ENCODE measurements at regions not wholly inside any gene's neighbourhood (a gene's known extent, or its start where the extent isn't known, plus 50 kb on each side); places are given as distances from the start of the nearest gene placed in this dataset.

- no peak overlapping the region for H2AFZ ChIP-seq
- Mint-ChIP-seq H3K4me1 (peaks cover 15% of the 10 kb centered on the region), H3K4me3 (no peak overlapping the region), H3K36me3 (ENCODE audit: low read depth) (no peaks in the 10 kb centered on the region), H3K27ac (no peak overlapping the region), H3K9me3 (peaks cover 9% of the 10 kb centered on the region; the same call in 2 of the 3 replicates), H3K27me3 (ENCODE audit: insufficient read depth, low read depth, poor library complexity) (peaks cover 1% of the 10 kb centered on the region)
- no peak overlapping the region for H3K4me3 ChIP-seq
- peaks cover 10% of the 10 kb centered on the region for H3K4me1 ChIP-seq (ENCODE audit: insufficient read depth)
- no peaks in the 10 kb centered on the region for H3K9me2 ChIP-seq (ENCODE audit: insufficient read depth)
- no peak overlapping the region for H3K4me2 ChIP-seq
- no peaks in the 10 kb centered on the region for H4K20me1 ChIP-seq (replicated peaks; ENCODE audit: insufficient read depth)
- DNase-seq (ENCODE audit: low spot score) (no peak), ATAC-seq (no peak)
- no peaks in the 10 kb centered on the region for H3K36me3 ChIP-seq (ENCODE audit: insufficient read depth)
- no peaks in the 10 kb centered on the region for H3F3A ChIP-seq (replicated peaks; ENCODE audit: low read depth)
- H3K79me2 ChIP-seq (replicated peaks; ENCODE audit: insufficient read depth): no peaks in the 10 kb centered on the region
- H3K27ac ChIP-seq (ENCODE audit: low read depth): no peak overlapping the region
- no peaks in the 10 kb centered on the region for H3K27me3 ChIP-seq (ENCODE audit: insufficient read depth)
- TF ChIP-seq REST (IDR thresholded peaks at IDR 0.05; ENCODE audit: unreplicated experiment): no peak
Observed at GRCh38 chr16:47892999-47893398, 262.8 kb downstream of the ABCC12 start.

- no peaks in the 10 kb centered on the region for H4K20me1 ChIP-seq (replicated peaks; ENCODE audit: insufficient read depth)
- Mint-ChIP-seq H3K36me3 (ENCODE audit: low read depth) (no peaks in the 10 kb centered on the region), H3K27me3 (ENCODE audit: insufficient read depth, low read depth, poor library complexity) (peaks cover 1% of the 10 kb centered on the region), H3K4me3 (no peak overlapping the region), H3K4me1 (peaks cover 44% of the 10 kb centered on the region), H3K9me3 (0 out of 3 replicates have a peak, but pooled peaks cover 3% of the 10 kb centered on the region), H3K27ac (no peak overlapping the region; the same call in 1 of the 2 replicates)
- H3K4me1 ChIP-seq (ENCODE audit: insufficient read depth): peaks cover 47% of the 10 kb centered on the region
- TF ChIP-seq JUNB (IDR thresholded peaks at IDR 0.05; ENCODE audit: unreplicated experiment) (no peak), EZH2 (IDR thresholded peaks at IDR 0.05; ENCODE audit: low read depth, unreplicated experiment) (no peak), ETS1 (IDR thresholded peaks at IDR 0.05) (no peak), CTCF (conservative IDR thresholded peaks at IDR 0.05; ENCODE audit: low read depth in 2 of 2) (no peak)
- H3K27me3 ChIP-seq (ENCODE audit: insufficient read depth): no peaks in the 10 kb centered on the region
- H3F3A ChIP-seq (replicated peaks; ENCODE audit: low read depth): no peaks in the 10 kb centered on the region
- no peaks in the 10 kb centered on the region for H3K36me3 ChIP-seq (ENCODE audit: insufficient read depth)
- no peak overlapping the region for H3K4me2 ChIP-seq
- H2AFZ ChIP-seq: peak overlapping the region; percentile 36; the same call in 1 of the 2 replicates
- ATAC-seq: no peak
- no peaks in the 10 kb centered on the region for H3K79me2 ChIP-seq (replicated peaks; ENCODE audit: insufficient read depth)
- H3K27ac ChIP-seq (ENCODE audit: low read depth): no peak overlapping the region
- no peak overlapping the region for H3K4me3 ChIP-seq
- no peaks in the 10 kb centered on the region for H3K9me2 ChIP-seq (ENCODE audit: insufficient read depth)
- DNase-seq (ENCODE audit: low spot score): no peak
Observed at GRCh38 chr16:47888734-47889133, 267.1 kb downstream of the ABCC12 start.
